ENCODE measurements at regions not wholly inside any gene's neighbourhood (a gene's known extent, or its start where the extent isn't known, plus 50 kb on each side); places are given as distances from the start of the nearest gene placed in this dataset.
"Not testable (repeated sequence)": the region's sequence is repeated elsewhere in the genome, so short reads cannot be mapped to it uniquely, and the experiment has no call there.

- no peak for TF ChIP-seq POLR2A (IDR thresholded peaks at IDR 0.05)
- TF ChIP-seq CTCF (IDR thresholded peaks at IDR 0.05), result no peak
- Histone ChIP-seq H3K4me3 (no peak overlapping the region), H3K4me1 (no peaks in the 10 kb centered on the region), H3K9me3 (no peaks in the 10 kb centered on the region), H3K36me3 (ENCODE audit: low read depth, missing control alignments) (no peaks in the 10 kb centered on the region), H3K27me3 (no peaks in the 10 kb centered on the region), H3K27ac (no peak overlapping the region)
- intact Hi-C loops (cut with DNase I; ENCODE audit: low total_unique reads), result no loop called here
- DNase-seq, result no peak
- 78 to 86% methylated on average over 7 of the region's 7 CpGs for WGBS, 2 donors
These were observed 59.9 kb upstream of the LRPPRC start for GRCh38 chr2:44055664-44056063.

- no peak overlapping the region for H3K4me3 ChIP-seq
- no peaks in the 10 kb centered on the region for H3K9me3 ChIP-seq
- H3K4me1 ChIP-seq, result no peaks in the 10 kb centered on the region
- no peaks in the 10 kb centered on the region for H3K36me3 ChIP-seq (ENCODE audit: low read depth, missing control alignments)
- 88 to 98% methylated on average over 2 of the region's 2 CpGs for WGBS, 2 donors
- TF ChIP-seq CTCF (IDR thresholded peaks at IDR 0.05) (no peak), POLR2A (IDR thresholded peaks at IDR 0.05) (no peak)
- intact Hi-C loops (cut with DNase I; ENCODE audit: low total_unique reads), result no loop called here
- no peak for DNase-seq
- H3K27me3 ChIP-seq, result no peaks in the 10 kb centered on the region
- no peak overlapping the region for H3K27ac ChIP-seq
These were observed 61.2 kb upstream of the LRPPRC start for GRCh38 chr2:44056947-44057346.

- DNase-seq; H3K27ac ChIP-seq; H3K4me1 ChIP-seq; intact Hi-C loops (cut with DNase I; ENCODE audit: low total_unique reads); H3K36me3 ChIP-seq (ENCODE audit: low read depth, missing control alignments); H3K27me3 ChIP-seq; H3K9me3 ChIP-seq; H3K4me3 ChIP-seq: not testable (repeated sequence)
- WGBS, 2 donors, result 43 to 67% methylated on average over 1 of the region's 1 CpG
These were observed 64.5 kb upstream of the LRPPRC start for GRCh38 chr2:44060286-44060685.

GRCh38 chr2:44060990-44061389 is 65.2 kb upstream of the LRPPRC start:
- H3K9me3 ChIP-seq, result no peaks in the 10 kb centered on the region

GRCh38 chr2:44061469-44061868 is 65.7 kb upstream of the LRPPRC start:
- 92% methylated on average over 13 to 15 of the region's 15 CpGs for WGBS, 2 donors
- Histone ChIP-seq H3K36me3 (ENCODE audit: low read depth, missing control alignments) (no peaks in the 10 kb centered on the region), H3K4me3 (no peak overlapping the region), H3K9me3 (no peaks in the 10 kb centered on the region), H3K27ac (no peak overlapping the region), H3K27me3 (no peaks in the 10 kb centered on the region), H3K4me1 (no peaks in the 10 kb centered on the region)
- no peak for DNase-seq
- intact Hi-C loops (cut with DNase I; ENCODE audit: low total_unique reads), result no loop called here
- TF ChIP-seq CTCF (IDR thresholded peaks at IDR 0.05) (no peak), POLR2A (IDR thresholded peaks at IDR 0.05) (no peak)

More at GRCh38 chr2:44060990-44061389, 65.2 kb upstream of the LRPPRC start:
- WGBS, 2 donors, result 95 to 100% methylated on average over 1 of the region's 1 CpG
- intact Hi-C loops (cut with DNase I; ENCODE audit: low total_unique reads), result no loop called here
- TF ChIP-seq CTCF (IDR thresholded peaks at IDR 0.05) (no peak), POLR2A (IDR thresholded peaks at IDR 0.05) (no peak)
- H3K4me3 ChIP-seq, result no peak overlapping the region
- H3K4me1 ChIP-seq, result no peaks in the 10 kb centered on the region
- no peaks in the 10 kb centered on the region for H3K36me3 ChIP-seq (ENCODE audit: low read depth, missing control alignments)
- no peak for DNase-seq
- no peaks in the 10 kb centered on the region for H3K27me3 ChIP-seq
- no peak overlapping the region for H3K27ac ChIP-seq
